BLaER1 (cell line): ENCODE measurements at regions not wholly inside any gene's neighbourhood (a gene's known extent, or its start where the extent isn't known, plus 50 kb on each side); places are given as distances from the start of the nearest gene placed in this dataset.

Experiments
- H3K27ac ChIP-seq: shearing (Covaris generic); formaldehyde crosslinking; 2 replicates; pipeline ENCODE4 v1.8.1; 2022
- H3K27me3 ChIP-seq: shearing (Covaris generic); formaldehyde crosslinking; 2 replicates; pipeline ENCODE4 v1.8.1; 2022
- H3K36me3 ChIP-seq: shearing (Covaris generic); formaldehyde crosslinking; 2 replicates; pipeline ENCODE4 v1.8.1; 2022
- H3K4me1 ChIP-seq: shearing (Covaris generic); formaldehyde crosslinking; 2 replicates; pipeline ENCODE4 v1.8.1; 2022
- H3K4me2 ChIP-seq: shearing (Covaris generic); formaldehyde crosslinking; 2 replicates; pipeline ENCODE4 v1.8.1; 2022
- H3K4me3 ChIP-seq: shearing (Covaris generic); formaldehyde crosslinking; 2 replicates; pipeline ENCODE4 v1.8.1; 2022
- H3K9ac ChIP-seq: shearing (Covaris generic); formaldehyde crosslinking; 2 replicates; pipeline ENCODE4 v1.8.1; 2022
- H3K9me3 ChIP-seq: shearing (Covaris generic); formaldehyde crosslinking; 2 replicates; pipeline ENCODE4 v1.8.1; 2022
- H4K20me1 ChIP-seq: shearing (Covaris generic); formaldehyde crosslinking; 2 replicates; pipeline ENCODE4 v1.8.1; 2022
- Cebpa-rat ChIP-seq: shearing (Covaris generic); IDR thresholded peaks from 2 replicates; pipeline ENCODE4 v1.8.1; 2022

- Histone ChIP-seq H3K27ac (no peak overlapping the region), H3K27me3 (no peaks in the 10 kb centered on the region), H3K4me3 (no peak overlapping the region), H3K9me3 (peaks cover 12% of the 10 kb centered on the region; the same call in 1 of the 2 replicates), H3K36me3 (no peaks in the 10 kb centered on the region), H3K9ac (no peak overlapping the region), H3K4me2 (no peak overlapping the region), H3K4me1 (no peaks in the 10 kb centered on the region), H4K20me1 (no peaks in the 10 kb centered on the region)
- no peak for TF ChIP-seq Cebpa-rat
Measured at GRCh38 chr7:57364933-57365710, 84.9 kb upstream of the ZNF716 start.

DNA sequence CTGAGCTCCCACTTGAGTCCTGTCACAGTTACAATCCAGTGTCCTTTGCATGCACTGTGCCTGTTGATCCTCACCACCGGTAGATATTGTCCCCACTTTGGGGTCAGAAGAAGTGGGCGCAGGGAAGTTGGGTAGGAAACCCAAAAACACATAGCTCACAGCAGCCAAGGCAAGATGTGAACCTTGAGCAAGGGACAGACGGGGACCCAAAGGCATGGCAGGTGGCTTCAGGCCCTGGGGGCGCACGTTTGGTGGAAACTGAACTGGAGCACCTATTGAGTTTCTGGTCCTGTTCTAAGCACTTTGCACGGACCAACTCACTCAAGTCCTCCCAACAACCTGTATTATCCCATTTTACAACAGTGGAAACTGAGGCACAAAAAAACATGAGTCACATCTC lies 82.8 kb upstream of the ZNF716 start:
- H3K36me3 ChIP-seq = no peaks in the 10 kb centered on the region
- no peak overlapping the region for H3K4me3 ChIP-seq
- H3K27ac ChIP-seq = no peak overlapping the region
- H4K20me1 ChIP-seq = no peaks in the 10 kb centered on the region
- TF ChIP-seq Cebpa-rat = no peak
- H3K4me1 ChIP-seq = no peaks in the 10 kb centered on the region
- H3K27me3 ChIP-seq = no peaks in the 10 kb centered on the region
- no peak overlapping the region for H3K4me2 ChIP-seq
- peaks cover 9% of the 10 kb centered on the region; the same call in 1 of the 2 replicates for H3K9me3 ChIP-seq
- no peak overlapping the region for H3K9ac ChIP-seq

GRCh38 chr7:57370066-57370738 lies 79.8 kb upstream of the ZNF716 start:
- Histone ChIP-seq H3K27ac (no peak overlapping the region), H3K27me3 (no peaks in the 10 kb centered on the region), H3K9ac (no peak overlapping the region), H4K20me1 (no peaks in the 10 kb centered on the region), H3K4me1 (no peaks in the 10 kb centered on the region), H3K4me2 (no peak overlapping the region), H3K9me3 (peaks cover 33% of the 10 kb centered on the region), H3K4me3 (no peak overlapping the region), H3K36me3 (no peaks in the 10 kb centered on the region)
- TF ChIP-seq Cebpa-rat = no peak

GRCh38 chr7:57370739-57371098 lies 79.3 kb upstream of the ZNF716 start:
- TF ChIP-seq Cebpa-rat = no peak
- no peaks in the 10 kb centered on the region for H3K27me3 ChIP-seq
- no peak overlapping the region for H3K4me3 ChIP-seq
- H3K9ac ChIP-seq = no peak overlapping the region
- peaks cover 33% of the 10 kb centered on the region for H3K9me3 ChIP-seq
- H3K4me2 ChIP-seq = no peak overlapping the region
- H3K4me1 ChIP-seq = no peaks in the 10 kb centered on the region
- H3K36me3 ChIP-seq = no peaks in the 10 kb centered on the region
- no peak overlapping the region for H3K27ac ChIP-seq
- no peaks in the 10 kb centered on the region for H4K20me1 ChIP-seq

DNA sequence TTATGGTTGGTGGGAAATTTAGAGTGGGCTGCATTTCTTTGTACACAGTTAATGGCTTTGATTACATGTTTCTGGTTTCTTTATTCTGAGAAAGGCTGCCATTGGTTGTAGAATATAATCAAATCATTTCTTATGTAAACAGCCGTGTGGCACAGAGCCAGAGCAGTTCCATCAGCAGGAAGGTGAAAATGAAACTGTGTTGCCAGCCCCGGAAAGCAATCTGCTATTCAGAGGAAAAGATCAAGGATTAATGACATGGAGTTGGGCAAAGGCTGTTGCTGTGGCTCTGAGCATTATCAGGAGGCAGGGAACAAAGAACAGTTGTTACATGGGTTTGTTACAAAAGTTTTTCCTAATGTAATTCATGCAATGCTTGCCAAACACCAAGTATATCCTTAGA lies 74.2 kb upstream of the ZNF716 start:
- Histone ChIP-seq H3K4me2 (no peak overlapping the region), H3K27ac (no peak overlapping the region), H3K4me3 (no peak overlapping the region), H4K20me1 (no peaks in the 10 kb centered on the region), H3K27me3 (no peaks in the 10 kb centered on the region), H3K9me3 (peaks cover 24% of the 10 kb centered on the region), H3K4me1 (no peaks in the 10 kb centered on the region), H3K9ac (no peak overlapping the region), H3K36me3 (no peaks in the 10 kb centered on the region)
- no peak for TF ChIP-seq Cebpa-rat

- H3K27ac ChIP-seq = no peak overlapping the region
- no peak overlapping the region for H3K4me3 ChIP-seq
- no peaks in the 10 kb centered on the region for H3K27me3 ChIP-seq
- H3K36me3 ChIP-seq = no peaks in the 10 kb centered on the region
- TF ChIP-seq Cebpa-rat = no peak
- no peaks in the 10 kb centered on the region for H3K4me1 ChIP-seq
- no peak overlapping the region for H3K4me2 ChIP-seq
- H4K20me1 ChIP-seq = no peaks in the 10 kb centered on the region
- H3K9me3 ChIP-seq = no peaks in the 10 kb centered on the region
- no peak overlapping the region for H3K9ac ChIP-seq
Measured at GRCh38 chr7:57381581-57381980, 68.4 kb upstream of the ZNF716 start.

- no peak for TF ChIP-seq Cebpa-rat
- Histone ChIP-seq H3K9ac (no peak overlapping the region), H3K9me3 (peaks cover 8% of the 10 kb centered on the region; the same call in 1 of the 2 replicates), H3K27ac (no peak overlapping the region), H3K4me2 (no peak overlapping the region), H4K20me1 (no peaks in the 10 kb centered on the region), H3K4me3 (no peak overlapping the region), H3K27me3 (no peaks in the 10 kb centered on the region), H3K36me3 (no peaks in the 10 kb centered on the region), H3K4me1 (no peaks in the 10 kb centered on the region)
Measured at GRCh38 chr7:57384380-57384779, 65.6 kb upstream of the ZNF716 start.

DNA sequence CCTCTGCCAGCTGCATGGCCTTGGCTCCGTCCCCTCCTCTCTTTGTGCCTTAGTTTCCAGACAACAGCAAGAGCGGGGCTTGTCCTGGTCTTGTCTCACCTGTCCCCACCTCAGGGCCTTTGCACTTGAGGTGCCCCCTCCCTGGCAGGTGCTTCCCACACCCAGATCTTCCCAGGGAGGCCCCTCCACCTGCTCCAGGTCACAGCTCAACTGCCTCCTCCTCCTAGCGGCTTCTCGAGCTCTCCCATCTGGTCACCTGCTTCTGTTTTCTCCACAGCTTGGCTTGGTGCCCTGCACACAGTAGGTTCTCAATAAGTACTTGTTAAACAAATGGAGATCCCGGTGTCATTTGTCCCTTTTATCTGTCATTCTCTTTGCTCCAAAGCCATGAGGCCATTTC lies 64.3 kb upstream of the ZNF716 start:
- Histone ChIP-seq H3K4me1 (no peaks in the 10 kb centered on the region), H3K4me3 (no peak overlapping the region), H3K27ac (no peak overlapping the region), H3K9me3 (peaks cover 19% of the 10 kb centered on the region), H3K27me3 (no peaks in the 10 kb centered on the region), H4K20me1 (no peaks in the 10 kb centered on the region), H3K4me2 (no peak overlapping the region), H3K36me3 (no peaks in the 10 kb centered on the region), H3K9ac (no peak overlapping the region)
- TF ChIP-seq Cebpa-rat = no peak

- no peak for TF ChIP-seq Cebpa-rat
- no peak overlapping the region for H3K4me2 ChIP-seq
- peaks cover 37% of the 10 kb centered on the region for H3K9me3 ChIP-seq
Measured at GRCh38 chr7:57388761-57389160, 61.2 kb upstream of the ZNF716 start.

DNA sequence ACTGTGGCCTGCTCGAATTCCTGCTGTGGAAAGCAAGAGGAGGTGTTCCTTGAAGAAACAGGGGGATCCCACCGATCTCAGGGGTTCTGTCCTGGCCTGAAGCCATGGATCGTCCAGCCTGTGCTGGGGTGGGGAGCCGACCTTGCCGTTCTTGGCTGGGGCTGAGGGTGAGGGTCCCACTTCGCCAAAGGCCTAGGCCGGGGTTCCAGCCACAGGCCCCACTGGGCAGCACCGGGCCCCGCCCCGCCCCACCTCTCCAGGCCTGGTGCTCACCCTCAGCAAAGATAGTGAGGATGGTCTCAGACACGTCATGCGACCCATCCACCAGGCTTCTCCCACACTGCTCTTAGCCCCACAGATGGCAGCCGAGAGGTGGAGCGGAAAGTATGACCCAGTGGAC lies 51.4 kb upstream of the ZNF716 start:
- no peaks in the 10 kb centered on the region; the same call in 1 of the 2 replicates for H3K27me3 ChIP-seq
- H3K9me3 ChIP-seq = peaks cover 72% of the 10 kb centered on the region
- no peaks in the 10 kb centered on the region for H3K4me1 ChIP-seq
- H3K27ac ChIP-seq = no peak overlapping the region
- no peaks in the 10 kb centered on the region for H3K36me3 ChIP-seq
- no peak overlapping the region for H3K9ac ChIP-seq
- no peak for TF ChIP-seq Cebpa-rat
- H3K4me3 ChIP-seq = no peak overlapping the region
- H3K4me2 ChIP-seq = no peak overlapping the region
- H4K20me1 ChIP-seq = no peaks in the 10 kb centered on the region

More at GRCh38 chr7:57388761-57389160, 61.2 kb upstream of the ZNF716 start:
- no peak overlapping the region for H3K27ac ChIP-seq
- no peaks in the 10 kb centered on the region for H3K36me3 ChIP-seq
- H3K27me3 ChIP-seq = no peaks in the 10 kb centered on the region
- H3K4me1 ChIP-seq = no peaks in the 10 kb centered on the region
- H3K4me3 ChIP-seq = no peak overlapping the region
- H4K20me1 ChIP-seq = no peaks in the 10 kb centered on the region
- H3K9ac ChIP-seq = no peak overlapping the region
